Sigmoid colon (tissue), 6 donors: ENCODE measurements at regions not wholly inside any gene's neighbourhood (a gene's known extent, or its start where the extent isn't known, plus 50 kb on each side); places are given as distances from the start of the nearest gene placed in this dataset.

ENCODE experiments used
- DNase-seq: peaks from one replicate; pipeline ENCODE4 v3.0.0-alpha.2; 2019
- H3K27ac ChIP-seq, 4 donors: fragments of 200-600 bp; sonication (generic); one replicate each; pipeline ENCODE4 v1.5.1; 2016 to 2019; ENCODE audit warnings: mild to moderate bottlenecking in 1 of 4
- H3K27me3 ChIP-seq, 3 donors: fragments of 200-600 bp; sonication (generic); one replicate each; pipeline ENCODE4 v1.5.1; 2019; ENCODE audit warnings: mild to moderate bottlenecking in 1 of 3
- H3K36me3 ChIP-seq, 4 donors: fragments of 200-600 bp; sonication (generic); one replicate each; pipeline ENCODE4 v1.5.1; 2016 to 2019
- H3K4me1 ChIP-seq, 4 donors: fragments of 200-600 bp; sonication (generic); one replicate each; pipeline ENCODE4 v1.5.1; 2017 to 2019
- H3K4me3 ChIP-seq, 4 donors: fragments of 200-600 bp; sonication (generic); one replicate each; pipeline ENCODE4 v1.5.1; 2017 to 2019; ENCODE audit warnings: mild to moderate bottlenecking in 2 of 4, moderate library complexity in 1 of 4
- H3K9me3 ChIP-seq, 4 donors: fragments of 200-600 bp in 3 of 4; sonication (generic) in 3 of 4; one replicate each; pipeline versions ENCODE4 v1.5.1 to v1.6.1; 2013 to 2019
- EP300 ChIP-seq, 4 donors: sonication (generic); formaldehyde crosslinking; IDR thresholded peaks; one replicate each; pipeline ENCODE4 v1.6.1; 2017; ENCODE audit warnings: antibody characterized with exemption in 4 of 4
- POLR2A ChIP-seq, 2 donors: fragments of 450-650 bp; IDR thresholded peaks; one replicate each; pipeline ENCODE4 v1.6.1; 2016; ENCODE audit warnings: antibody characterized with exemption in 2 of 2, mild to moderate bottlenecking in 2 of 2, moderate library complexity in 2 of 2
- POLR2AphosphoS5 ChIP-seq, 4 donors: sonication (generic); formaldehyde crosslinking; IDR thresholded peaks; one replicate each; pipeline ENCODE4 v1.6.1; 2017; ENCODE audit warnings: antibody characterized with exemption in 4 of 4
- WGBS, 2 donors: extraction: QIAGEN DNeasy Blood & Tissue Kit; methylation state at CpG; one replicate each; pipeline ENCODE4 v1.1.7; 2013; 5-methylcytosine and 5-hydroxymethylcytosine counted together
- intact Hi-C: fragments of 100-400 bp; cut with DNase I; formaldehyde crosslinking; loops from one replicate; pipeline ENCODE4 v1.15.1; 2023
- TF ChIP-seq, protein P1 (sequence below), 4 experiments: fragments of 450-650 bp in 3 of 4; fragments of 200-600 bp in 1 of 4; IDR thresholded peaks; one replicate each; pipeline ENCODE4 v1.5.1; 2016 to 2019; ENCODE audit warnings: antibody characterized with exemption in 4 of 4, mild to moderate bottlenecking in 3 of 4, moderate library complexity in 2 of 4
- donor health status: healthy with polysubstance abuse.
- donor health status: healthy.

GRCh38 chr5:119302916-119303897 lies 52.6 kb upstream of the TNFAIP8 start:
- DNase-seq, result no peak
- Histone ChIP-seq H3K4me1 (peaks cover 0 to 28% (median 20%) of the 10 kb centered on the region in 4 donors), H3K36me3 (no peaks in the 10 kb centered on the region), H3K9me3 (no peaks in the 10 kb centered on the region), H3K4me3 (no peak overlapping the region), H3K27ac (peak overlapping the region in 2 of 4 donors; percentile 20 to 24), H3K27me3 (no peaks in the 10 kb centered on the region)
- intact Hi-C loops, result no loop called here
- WGBS, 2 donors, result 76 to 86% methylated on average over 5 of the region's 5 CpGs
- TF ChIP-seq POLR2AphosphoS5 (IDR thresholded peaks at IDR 0.05), result peak in 1 of 4 donors; percentile 26
- TF ChIP-seq, protein P1, sequence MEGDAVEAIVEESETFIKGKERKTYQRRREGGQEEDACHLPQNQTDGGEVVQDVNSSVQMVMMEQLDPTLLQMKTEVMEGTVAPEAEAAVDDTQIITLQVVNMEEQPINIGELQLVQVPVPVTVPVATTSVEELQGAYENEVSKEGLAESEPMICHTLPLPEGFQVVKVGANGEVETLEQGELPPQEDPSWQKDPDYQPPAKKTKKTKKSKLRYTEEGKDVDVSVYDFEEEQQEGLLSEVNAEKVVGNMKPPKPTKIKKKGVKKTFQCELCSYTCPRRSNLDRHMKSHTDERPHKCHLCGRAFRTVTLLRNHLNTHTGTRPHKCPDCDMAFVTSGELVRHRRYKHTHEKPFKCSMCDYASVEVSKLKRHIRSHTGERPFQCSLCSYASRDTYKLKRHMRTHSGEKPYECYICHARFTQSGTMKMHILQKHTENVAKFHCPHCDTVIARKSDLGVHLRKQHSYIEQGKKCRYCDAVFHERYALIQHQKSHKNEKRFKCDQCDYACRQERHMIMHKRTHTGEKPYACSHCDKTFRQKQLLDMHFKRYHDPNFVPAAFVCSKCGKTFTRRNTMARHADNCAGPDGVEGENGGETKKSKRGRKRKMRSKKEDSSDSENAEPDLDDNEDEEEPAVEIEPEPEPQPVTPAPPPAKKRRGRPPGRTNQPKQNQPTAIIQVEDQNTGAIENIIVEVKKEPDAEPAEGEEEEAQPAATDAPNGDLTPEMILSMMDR (IDR thresholded peaks at IDR 0.05), result no peak

DNA sequence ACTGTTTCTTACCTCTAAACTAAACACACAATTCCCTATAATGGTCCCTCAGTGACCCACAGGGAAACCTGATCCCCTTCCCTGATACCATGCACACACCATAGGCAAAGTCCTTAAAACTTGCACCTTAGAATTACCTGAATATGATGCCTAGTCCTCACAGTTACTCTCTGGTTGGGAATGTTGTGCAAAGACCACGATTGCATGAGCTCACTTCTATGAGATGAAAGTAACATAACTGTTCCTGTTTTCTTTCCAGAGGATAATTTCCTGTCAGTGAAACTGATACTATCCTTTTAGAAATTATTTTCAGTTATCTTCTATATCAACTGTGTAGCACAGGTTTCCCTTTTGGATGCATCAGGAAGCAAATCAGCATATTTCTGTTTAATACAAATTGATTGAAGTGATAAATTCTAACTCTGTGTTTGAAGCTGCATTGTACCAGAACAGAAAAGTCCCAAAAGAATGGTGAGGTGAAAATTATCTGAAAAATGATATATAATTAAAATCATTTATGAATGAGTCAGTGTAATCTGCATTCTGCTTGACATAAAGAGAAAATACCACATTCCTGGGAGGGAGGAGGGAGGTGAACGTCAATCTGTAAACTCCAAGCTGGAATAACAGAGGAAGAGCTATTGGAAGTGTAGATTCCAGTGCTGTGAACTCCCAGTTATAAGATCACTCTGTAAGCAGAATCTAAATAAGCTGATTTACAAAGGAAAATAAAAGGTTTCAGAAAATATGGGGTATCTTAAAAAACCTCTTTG lies 51.2 kb upstream of the TNFAIP8 start:
- 56 to 58% methylated on average over 2 of the region's 2 CpGs for WGBS, 2 donors
- Histone ChIP-seq H3K4me3 (no peak overlapping the region), H3K27me3 (no peaks in the 10 kb centered on the region), H3K27ac (no peak overlapping the region), H3K9me3 (no peaks in the 10 kb centered on the region), H3K4me1 (peaks cover 0 to 28% (median 20%) of the 10 kb centered on the region in 4 donors), H3K36me3 (no peaks in the 10 kb centered on the region)
- DNase-seq, result no peak
- TF ChIP-seq POLR2AphosphoS5 (IDR thresholded peaks at IDR 0.05), result no peak
- no peak for TF ChIP-seq EP300 (IDR thresholded peaks at IDR 0.05)
- no peak for TF ChIP-seq POLR2A (IDR thresholded peaks at IDR 0.05)
- intact Hi-C loops, result no loop called here
